COLO668 (cell line): ENCODE measurements at regions not wholly inside any gene's neighbourhood (a gene's known extent, or its start where the extent isn't known, plus 50 kb on each side); places are given as distances from the start of the nearest gene placed in this dataset.

Experiments used
- DNase-seq: peaks from one replicate; lab custom pipeline; 2025; ENCODE audit not compliant: unreplicated experiment; lab: John Stamatoyannopoulos, UW

- DNase-seq, result no peak
Observed at GRCh38 chr1:94599095-94599813, 57.7 kb upstream of the F3 start.

GRCh38 chr1:94597701-94598100 lies 56.1 kb upstream of the F3 start:
- DNase-seq, result no peak

GRCh38 chr1:94596260-94596659 lies 54.7 kb upstream of the F3 start:
- DNase-seq, result no peak

GRCh38 chr1:94595658-94596057 lies 54.1 kb upstream of the F3 start:
- DNase-seq, result no peak

GRCh38 chr1:94593611-94594010 lies 52.1 kb upstream of the F3 start:
- no peak for DNase-seq

GRCh38 chr1:94592571-94592920 lies 51.0 kb upstream of the F3 start:
- no peak for DNase-seq

GRCh38 chr1:94591823-94592570 lies 50.4 kb upstream of the F3 start:
- no peak for DNase-seq
